K562 (cell line): ENCODE measurements at regions not wholly inside any gene's neighbourhood (a gene's known extent, or its start where the extent isn't known, plus 50 kb on each side); places are given as distances from the start of the nearest gene placed in this dataset.

Experiments used
- ASH1L ChIP-seq: fragments of 450-650 bp; IDR thresholded peaks from 2 replicates; pipeline ENCODE4 v1.6.1; 2018; ENCODE audit warnings: borderline replicate concordance, mild to moderate bottlenecking, low read depth; ENCODE audit not compliant: partially characterized antibody
- BACH1 ChIP-seq: fragments of 200-800 bp; sonication (Bioruptor generic); IDR thresholded peaks from 2 replicates; pipeline ENCODE4 v1.6.1; 2016; ENCODE audit warnings: missing genetic modification characterization, missing compliant biosample characterization
- BHLHE40 ChIP-seq: IDR thresholded peaks from 2 replicates; pipeline ENCODE4 v1.6.1; 2011; ENCODE audit warnings: low read length, improper control_type of control experiment
- ETV5 ChIP-seq: sonication (generic); formaldehyde crosslinking; IDR thresholded peaks from 2 replicates; pipeline ENCODE4 v1.4.0; 2020; ENCODE audit warnings: low read depth, mild to moderate bottlenecking, missing genetic modification reagents
- HMGN3 ChIP-seq: IDR thresholded peaks from 2 replicates; pipeline ENCODE4 v1.6.1; 2011; ENCODE audit warnings: borderline replicate concordance, low read depth, mild to moderate bottlenecking, mixed read lengths, low read length; ENCODE audit not compliant: insufficient read length; ENCODE audit errors: extremely low read depth
- RBM25 ChIP-seq: fragments of 200-400 bp; formaldehyde crosslinking; IDR thresholded peaks from 2 replicates; pipeline ENCODE4 v1.6.1; 2018; ENCODE audit warnings: low read length, low read depth, moderate library complexity; ENCODE audit not compliant: severe bottlenecking
- ZNF224 ChIP-seq: sonication (generic); formaldehyde crosslinking; IDR thresholded peaks from 2 replicates; pipeline ENCODE4 v1.8.0; 2022; ENCODE audit warnings: mild to moderate bottlenecking, missing genetic modification reagents
- ZNF76 ChIP-seq: fragments of 250-450 bp; sonication (Bioruptor Pico); IDR thresholded peaks from 2 replicates; pipeline ENCODE4 v1.4.0; 2020; ENCODE audit warnings: mild to moderate bottlenecking, moderate library complexity, borderline replicate concordance

DNA sequence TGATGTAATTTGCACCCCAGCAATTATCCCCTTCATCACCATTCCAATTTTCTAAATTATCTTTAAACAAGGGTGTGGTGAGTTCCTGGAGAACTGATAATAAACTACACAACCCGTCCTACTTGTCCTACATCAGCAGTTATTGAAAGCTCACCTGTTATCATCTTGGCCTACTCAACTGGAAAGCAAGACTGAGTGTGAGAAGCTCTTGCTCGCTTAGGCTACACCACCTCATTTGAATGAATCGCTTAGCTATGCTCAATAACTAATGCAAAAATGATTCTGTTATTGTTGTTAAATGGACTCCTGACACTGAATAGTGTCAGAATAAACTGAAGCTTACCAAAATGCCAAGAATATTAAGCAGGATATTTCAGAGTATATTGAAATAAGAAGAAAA is 115.4 kb upstream of the BTG1 start:
- no peak for TF ChIP-seq ZNF76
- no peak for TF ChIP-seq RBM25
- TF ChIP-seq BHLHE40, result no peak
- no peak for TF ChIP-seq ASH1L
- no peak for TF ChIP-seq ETV5
- TF ChIP-seq BACH1 (tag), result no peak
- no peak for TF ChIP-seq ZNF224
- TF ChIP-seq HMGN3, result no peak
